Neural cell (in vitro differentiated cells): ENCODE measurements at regions not wholly inside any gene's neighbourhood (a gene's known extent, or its start where the extent isn't known, plus 50 kb on each side); places are given as distances from the start of the nearest gene placed in this dataset.

Experiments
- H2AFZ ChIP-seq: fragments of 200-600, 300-800 bp; sonication (generic), shearing (Covaris generic); 2 replicates; pipeline ENCODE4 v1.6.0; 2014; ENCODE audit warnings: low read depth, mild to moderate bottlenecking, antibody characterized with exemption, low read length, moderate library complexity
- H3F3A ChIP-seq: fragments of 200-600 bp; shearing (Covaris generic); 2 replicates; pipeline ENCODE4 v1.6.1; 2016; ENCODE audit warnings: mild to moderate bottlenecking, moderate library complexity, mixed read lengths, antibody characterized with exemption, low read length; ENCODE audit not compliant: insufficient read depth, poor library complexity, severe bottlenecking
- H3K27ac ChIP-seq: fragments of 200-600, 300-800 bp; sonication (generic), shearing (Covaris generic); 2 replicates; pipeline ENCODE4 v1.5.1; 2014; ENCODE audit warnings: mild to moderate bottlenecking, low read length, moderate library complexity
- H3K27me3 ChIP-seq: fragments of 300-800, 200-600 bp; sonication (generic), shearing (Covaris generic); 2 replicates; pipeline ENCODE4 v1.6.0; 2014; ENCODE audit warnings: mild to moderate bottlenecking, low read depth, low read length, moderate library complexity; ENCODE audit not compliant: insufficient read depth
- H3K36me3 ChIP-seq: fragments of 300-800, 200-600 bp; sonication (generic), shearing (Covaris generic); 2 replicates; pipeline ENCODE4 v1.5.1; 2014; ENCODE audit warnings: mild to moderate bottlenecking, antibody characterized with exemption, low read length, moderate library complexity; ENCODE audit not compliant: insufficient read depth
- H3K4me2 ChIP-seq: fragments of 300-800, 200-600 bp; sonication (generic), shearing (Covaris generic); 2 replicates; pipeline ENCODE4 v1.6.0; 2014; ENCODE audit warnings: mild to moderate bottlenecking, low read length
- H3K4me3 ChIP-seq: fragments of 300-800, 200-600 bp; sonication (generic), shearing (Covaris generic); 2 replicates; pipeline ENCODE4 v1.5.1; 2014; ENCODE audit warnings: mild to moderate bottlenecking, low read length, moderate library complexity
- H3K79me2 ChIP-seq: fragments of 200-600 bp; shearing (Covaris generic); replicated peaks from 2 replicates; pipeline ENCODE4 v1.6.0; 2014; ENCODE audit warnings: mild to moderate bottlenecking, low read length, moderate library complexity; ENCODE audit not compliant: insufficient read depth
- H3K9ac ChIP-seq: fragments of 300-800, 200-600 bp; sonication (generic), shearing (Covaris generic); 2 replicates; pipeline ENCODE4 v1.6.1; 2016; ENCODE audit warnings: mild to moderate bottlenecking, low read length, mixed read lengths
- H3K9me2 ChIP-seq: fragments of 200-600 bp; shearing (Covaris generic); 2 replicates; pipeline ENCODE4 v1.6.1; 2016; ENCODE audit warnings: mild to moderate bottlenecking, low read length, mixed read lengths; ENCODE audit not compliant: insufficient read depth
- H3K9me3 ChIP-seq: fragments of 200-600, 300-800 bp; sonication (generic), shearing (Covaris generic); 2 replicates; pipeline ENCODE4 v1.6.1; 2016; ENCODE audit warnings: mild to moderate bottlenecking, mixed run types, low read length, moderate library complexity, mixed read lengths
- H4K20me1 ChIP-seq: fragments of 200-600 bp; shearing (Covaris generic); 2 replicates; pipeline ENCODE4 v1.6.1; 2016; ENCODE audit warnings: mild to moderate bottlenecking, mixed run types; ENCODE audit not compliant: insufficient read depth
- CTCF ChIP-seq: fragments of 450-650 bp; IDR thresholded peaks from 2 replicates; pipeline ENCODE4 v1.5.1; 2014; ENCODE audit warnings: antibody characterized with exemption, mild to moderate bottlenecking, moderate library complexity; ENCODE audit not compliant: poor library complexity, severe bottlenecking
- EP300 ChIP-seq: fragments of 450-650 bp; conservative IDR thresholded peaks from 2 replicates; pipeline ENCODE4 v1.6.1; 2014; ENCODE audit warnings: antibody characterized with exemption, mild to moderate bottlenecking, moderate library complexity; ENCODE audit not compliant: poor library complexity, severe bottlenecking
- EZH2 ChIP-seq: fragments of 200-600, 300-800 bp; shearing (Covaris generic), sonication (generic); IDR thresholded peaks from 2 replicates; pipeline ENCODE4 v1.6.1; 2014; ENCODE audit warnings: antibody characterized with exemption, low read length, borderline replicate concordance, mild to moderate bottlenecking; ENCODE audit not compliant: insufficient read depth, poor library complexity, severe bottlenecking
- MXI1 ChIP-seq: fragments of 450-650 bp; conservative IDR thresholded peaks from 2 replicates; pipeline ENCODE4 v1.6.1; 2014; ENCODE audit warnings: antibody characterized with exemption, mild to moderate bottlenecking; ENCODE audit not compliant: poor library complexity, severe bottlenecking
- POLR2AphosphoS5 ChIP-seq: IDR thresholded peaks from 2 replicates; pipeline ENCODE4 v1.6.1; 2012
- RAD21 ChIP-seq: fragments of 450-650 bp; conservative IDR thresholded peaks from 2 replicates; pipeline ENCODE4 v1.6.1; 2014; ENCODE audit warnings: antibody characterized with exemption, mild to moderate bottlenecking, moderate library complexity
- SMC3 ChIP-seq: fragments of 450-650 bp; conservative IDR thresholded peaks from 2 replicates; pipeline ENCODE4 v1.6.1; 2014; ENCODE audit warnings: antibody characterized with exemption, mild to moderate bottlenecking, moderate library complexity; ENCODE audit not compliant: poor library complexity
- TAF1 ChIP-seq: IDR thresholded peaks from 2 replicates; pipeline ENCODE4 v1.6.1; 2012; ENCODE audit warnings: low read depth
- TF ChIP-seq, protein P1 (sequence below): IDR thresholded peaks from 2 replicates; pipeline ENCODE4 v1.6.1; 2012; ENCODE audit warnings: borderline replicate concordance

DNA sequence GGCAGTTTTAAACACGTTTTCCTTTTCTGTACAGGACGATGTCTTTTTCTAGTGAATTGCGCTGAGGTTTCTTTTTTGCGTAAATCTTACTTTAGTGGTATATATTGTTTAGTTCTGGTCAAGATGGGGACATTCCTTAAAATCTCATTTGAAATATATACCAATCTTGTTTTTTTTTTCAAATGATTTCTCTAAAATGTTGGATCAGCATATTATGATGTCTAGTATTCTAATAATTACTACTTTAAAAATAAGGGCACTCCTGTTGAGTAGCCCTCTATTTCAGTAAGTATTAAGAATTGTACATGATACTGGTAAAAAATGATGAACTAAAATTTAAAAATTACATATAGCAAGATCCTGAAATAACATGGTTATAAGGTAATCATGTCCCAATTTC is 224.1 kb upstream of the ARHGAP24 start:
- no peaks in the 10 kb centered on the region for H3K36me3 ChIP-seq
- TF ChIP-seq EP300 (no peak), TAF1 (no peak), POLR2AphosphoS5 (no peak), MXI1 (no peak), SMC3 (no peak), EZH2 (no peak)
- TF ChIP-seq, protein P1, sequence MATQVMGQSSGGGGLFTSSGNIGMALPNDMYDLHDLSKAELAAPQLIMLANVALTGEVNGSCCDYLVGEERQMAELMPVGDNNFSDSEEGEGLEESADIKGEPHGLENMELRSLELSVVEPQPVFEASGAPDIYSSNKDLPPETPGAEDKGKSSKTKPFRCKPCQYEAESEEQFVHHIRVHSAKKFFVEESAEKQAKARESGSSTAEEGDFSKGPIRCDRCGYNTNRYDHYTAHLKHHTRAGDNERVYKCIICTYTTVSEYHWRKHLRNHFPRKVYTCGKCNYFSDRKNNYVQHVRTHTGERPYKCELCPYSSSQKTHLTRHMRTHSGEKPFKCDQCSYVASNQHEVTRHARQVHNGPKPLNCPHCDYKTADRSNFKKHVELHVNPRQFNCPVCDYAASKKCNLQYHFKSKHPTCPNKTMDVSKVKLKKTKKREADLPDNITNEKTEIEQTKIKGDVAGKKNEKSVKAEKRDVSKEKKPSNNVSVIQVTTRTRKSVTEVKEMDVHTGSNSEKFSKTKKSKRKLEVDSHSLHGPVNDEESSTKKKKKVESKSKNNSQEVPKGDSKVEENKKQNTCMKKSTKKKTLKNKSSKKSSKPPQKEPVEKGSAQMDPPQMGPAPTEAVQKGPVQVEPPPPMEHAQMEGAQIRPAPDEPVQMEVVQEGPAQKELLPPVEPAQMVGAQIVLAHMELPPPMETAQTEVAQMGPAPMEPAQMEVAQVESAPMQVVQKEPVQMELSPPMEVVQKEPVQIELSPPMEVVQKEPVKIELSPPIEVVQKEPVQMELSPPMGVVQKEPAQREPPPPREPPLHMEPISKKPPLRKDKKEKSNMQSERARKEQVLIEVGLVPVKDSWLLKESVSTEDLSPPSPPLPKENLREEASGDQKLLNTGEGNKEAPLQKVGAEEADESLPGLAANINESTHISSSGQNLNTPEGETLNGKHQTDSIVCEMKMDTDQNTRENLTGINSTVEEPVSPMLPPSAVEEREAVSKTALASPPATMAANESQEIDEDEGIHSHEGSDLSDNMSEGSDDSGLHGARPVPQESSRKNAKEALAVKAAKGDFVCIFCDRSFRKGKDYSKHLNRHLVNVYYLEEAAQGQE, result no peak
- no peaks in the 10 kb centered on the region for H3K9me2 ChIP-seq
- no peaks in the 10 kb centered on the region for H3F3A ChIP-seq
- no peak overlapping the region for H3K4me2 ChIP-seq
- H4K20me1 ChIP-seq, result no peaks in the 10 kb centered on the region
- H3K9ac ChIP-seq, result no peak overlapping the region
- H2AFZ ChIP-seq, result no peak overlapping the region
- H3K27ac ChIP-seq, result peak overlapping the region; percentile 68
- peak overlapping the region; percentile 14 for H3K4me3 ChIP-seq
- H3K9me3 ChIP-seq, result no peaks in the 10 kb centered on the region
- H3K79me2 ChIP-seq, result no peaks in the 10 kb centered on the region
- no peaks in the 10 kb centered on the region for H3K27me3 ChIP-seq

DNA sequence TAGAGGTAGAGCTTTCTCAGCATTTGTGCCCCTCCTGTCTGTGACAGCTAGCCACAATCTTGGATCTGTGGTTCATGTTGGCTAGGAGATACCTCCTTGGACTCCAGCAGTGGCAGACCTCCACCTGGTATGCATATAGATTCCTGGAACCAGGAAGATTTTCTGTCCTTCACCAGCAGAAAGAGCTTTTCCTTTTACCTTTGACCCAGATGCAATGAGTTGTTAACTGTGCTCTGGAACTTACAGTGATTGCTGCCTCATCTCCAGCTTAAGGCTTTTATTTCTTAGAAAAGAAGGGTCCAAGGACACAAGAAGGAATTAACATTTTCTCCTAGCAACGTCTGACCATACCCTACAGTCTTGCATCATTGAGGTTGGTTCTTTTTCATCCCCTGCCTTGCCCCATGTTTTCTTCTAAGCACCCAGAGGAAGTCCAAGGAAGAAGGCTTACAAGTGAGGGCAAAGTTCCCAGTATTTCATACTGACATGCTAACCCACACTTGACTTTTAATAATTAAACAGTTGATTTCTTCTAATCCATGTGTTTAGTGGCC is 217.1 kb upstream of the ARHGAP24 start:
- no peaks in the 10 kb centered on the region for H3K79me2 ChIP-seq
- no peaks in the 10 kb centered on the region for H3K36me3 ChIP-seq
- no peaks in the 10 kb centered on the region for H3K9me2 ChIP-seq
- H3K9me3 ChIP-seq, result no peaks in the 10 kb centered on the region
- no peak overlapping the region for H3K4me2 ChIP-seq
- H3K27me3 ChIP-seq, result no peaks in the 10 kb centered on the region
- no peaks in the 10 kb centered on the region for H4K20me1 ChIP-seq
- H3K4me3 ChIP-seq, result no peak overlapping the region
- no peaks in the 10 kb centered on the region for H3F3A ChIP-seq
- no peak overlapping the region for H3K9ac ChIP-seq
- H2AFZ ChIP-seq, result no peak overlapping the region
- TF ChIP-seq, protein P1, result no peak
- TF ChIP-seq POLR2AphosphoS5, result no peak
- TF ChIP-seq TAF1, result no peak
- TF ChIP-seq CTCF, result no peak
- no peak for TF ChIP-seq EZH2
- TF ChIP-seq SMC3, result no peak
- no peak for TF ChIP-seq MXI1
- no peak for TF ChIP-seq RAD21
- TF ChIP-seq EP300, result no peak
- H3K27ac ChIP-seq, result no peak overlapping the region
